ENCODE measurements at regions not wholly inside any gene's neighbourhood (a gene's known extent, or its start where the extent isn't known, plus 50 kb on each side); places are given as distances from the start of the nearest gene placed in this dataset.

DNA sequence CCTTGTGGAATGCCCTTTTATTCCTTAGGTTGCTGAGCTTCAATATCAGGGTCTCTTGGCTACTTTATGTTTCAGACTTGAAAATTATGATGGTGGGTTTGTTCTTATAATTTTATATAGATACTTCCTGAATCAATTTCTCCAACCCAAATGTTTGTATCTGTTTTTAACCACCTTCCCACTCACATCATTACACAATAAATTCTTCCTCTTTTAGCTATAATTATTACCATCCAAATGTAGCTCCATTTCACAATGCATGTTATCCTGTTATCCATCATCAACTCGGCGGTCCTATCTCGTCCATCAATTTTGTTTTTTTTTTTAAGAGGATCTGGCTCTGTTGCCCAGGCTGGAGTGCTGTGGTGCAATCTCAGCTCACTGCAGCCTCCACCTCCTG is 357.6 kb upstream of the ZP4 start:
- DNase-seq = no peak

DNA sequence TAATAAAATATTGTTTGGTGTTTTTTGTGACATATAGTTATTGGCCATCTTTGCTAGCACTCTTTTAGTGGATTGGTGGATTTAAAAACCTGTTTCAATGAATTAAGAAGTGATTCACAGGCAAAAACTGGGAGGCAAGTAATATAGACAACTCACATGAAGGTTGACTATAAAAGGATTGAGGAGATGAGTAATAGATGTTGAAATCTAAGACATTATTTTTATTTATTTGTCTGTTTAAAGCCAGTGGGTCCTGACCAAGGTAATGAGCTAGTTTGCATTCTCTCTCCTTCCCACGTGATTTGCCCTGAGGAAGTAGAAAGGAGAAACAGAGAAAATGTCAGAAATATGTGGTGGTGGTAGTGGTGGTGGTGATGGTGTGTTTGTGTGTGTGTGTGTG is 351.5 kb upstream of the ZP4 start:
- no peak for DNase-seq

DNA sequence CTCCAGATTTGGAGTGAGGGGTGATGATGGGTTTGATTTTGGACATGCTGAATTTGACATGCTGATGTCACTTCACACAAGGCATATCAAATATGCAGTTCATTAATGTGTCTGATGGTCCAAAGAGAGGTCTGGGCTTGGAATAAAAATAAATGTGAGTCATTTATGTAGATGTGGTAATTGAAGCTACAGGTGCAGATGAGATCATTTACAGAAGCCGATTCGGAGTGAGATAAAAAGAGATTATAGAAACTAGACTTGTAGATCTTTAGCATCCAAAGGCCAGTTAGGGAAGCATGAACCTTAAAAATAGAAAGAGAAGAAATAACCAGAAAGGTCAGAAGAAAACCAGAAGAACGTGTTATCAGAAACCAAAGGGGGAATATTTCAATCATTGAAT is 350.9 kb upstream of the ZP4 start:
- no peak for DNase-seq

DNA sequence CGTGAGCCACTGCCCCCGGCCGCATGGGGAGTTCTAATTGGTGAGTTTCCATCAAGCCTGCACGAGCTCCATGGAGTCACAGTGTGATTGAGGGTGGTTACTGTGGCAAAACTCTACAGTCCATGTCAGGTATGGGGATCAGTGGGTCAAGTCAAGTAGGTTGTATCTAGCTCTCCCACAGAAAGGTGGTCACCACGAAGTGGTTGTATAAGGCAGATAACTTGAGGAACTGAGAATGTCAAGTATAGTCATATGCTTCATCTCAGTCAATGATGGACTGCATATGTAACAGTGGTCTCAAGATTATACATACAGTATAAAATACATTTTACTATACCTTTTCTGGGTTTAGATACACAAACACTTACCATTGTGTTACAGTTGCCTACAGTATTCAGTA is 348.6 kb upstream of the ZP4 start:
- no peak for DNase-seq

DNA sequence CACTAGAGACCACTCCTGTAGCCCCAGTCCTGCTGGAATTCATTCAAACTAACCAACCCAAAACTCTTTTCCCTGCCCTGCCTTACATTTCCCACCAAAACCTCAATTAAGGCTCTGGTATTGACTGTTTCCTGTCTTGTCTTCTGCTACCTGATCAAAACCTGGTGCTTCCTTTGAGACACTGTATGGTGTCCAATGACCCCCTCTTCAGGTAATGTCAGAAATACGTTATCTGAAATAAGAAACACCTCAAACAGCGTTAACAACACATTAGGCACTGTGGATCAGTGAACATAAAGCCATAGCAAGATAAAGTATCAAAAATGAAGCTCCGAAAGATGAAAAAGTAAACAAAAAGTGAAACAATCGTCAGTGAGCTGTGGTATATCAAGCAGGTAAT is 343.2 kb upstream of the ZP4 start:
- DNase-seq = no peak

DNA sequence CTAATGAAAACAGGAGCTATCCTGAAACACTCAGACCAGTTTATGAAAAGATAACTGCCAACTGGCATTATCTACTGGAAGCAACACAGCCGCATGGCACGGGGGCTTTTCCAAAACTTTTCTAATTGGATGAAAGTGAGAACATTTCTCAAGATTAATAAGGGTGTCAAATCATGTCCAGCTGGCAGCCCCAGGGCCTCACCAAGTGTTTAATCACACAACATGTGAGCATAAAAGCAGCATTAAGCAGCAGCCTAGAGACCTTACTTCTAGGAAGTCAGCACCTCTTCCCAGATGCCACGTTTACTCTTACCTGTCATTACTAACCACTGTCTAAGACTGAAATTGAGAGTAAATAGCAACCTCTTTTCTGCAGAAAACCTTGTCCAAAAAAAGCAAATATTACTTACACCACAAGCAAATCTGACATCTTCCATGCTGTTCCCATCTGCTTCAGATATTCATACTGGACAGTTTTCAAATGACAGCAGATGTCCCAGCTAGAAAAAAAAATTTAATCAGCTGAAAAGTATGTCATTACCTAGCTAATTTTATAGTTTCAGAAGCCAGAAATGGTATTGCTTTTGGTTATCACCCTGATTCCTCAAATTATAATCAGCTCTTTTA is 341.5 kb upstream of the ZP4 start:
- no peak for DNase-seq

DNA sequence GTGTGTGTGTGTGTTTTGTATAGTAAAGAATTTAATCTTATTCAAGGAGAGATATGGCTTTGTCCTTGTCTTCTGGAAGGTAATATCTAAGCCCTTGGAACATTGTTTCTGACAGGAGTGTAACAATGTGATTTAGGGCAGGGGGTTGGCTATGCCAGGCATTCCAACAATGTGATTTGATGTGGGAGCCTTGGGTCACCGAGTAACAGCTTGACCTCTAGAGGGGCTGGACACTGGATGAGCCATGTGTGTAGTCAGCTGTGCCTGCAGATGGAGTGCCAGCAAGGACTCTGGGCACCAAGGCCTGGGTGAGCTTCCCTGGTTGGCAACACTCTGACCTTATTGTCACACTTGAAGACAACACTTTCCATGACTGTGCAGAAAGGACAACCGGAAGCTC is 336.1 kb upstream of the ZP4 start:
- DNase-seq = no peak

DNA sequence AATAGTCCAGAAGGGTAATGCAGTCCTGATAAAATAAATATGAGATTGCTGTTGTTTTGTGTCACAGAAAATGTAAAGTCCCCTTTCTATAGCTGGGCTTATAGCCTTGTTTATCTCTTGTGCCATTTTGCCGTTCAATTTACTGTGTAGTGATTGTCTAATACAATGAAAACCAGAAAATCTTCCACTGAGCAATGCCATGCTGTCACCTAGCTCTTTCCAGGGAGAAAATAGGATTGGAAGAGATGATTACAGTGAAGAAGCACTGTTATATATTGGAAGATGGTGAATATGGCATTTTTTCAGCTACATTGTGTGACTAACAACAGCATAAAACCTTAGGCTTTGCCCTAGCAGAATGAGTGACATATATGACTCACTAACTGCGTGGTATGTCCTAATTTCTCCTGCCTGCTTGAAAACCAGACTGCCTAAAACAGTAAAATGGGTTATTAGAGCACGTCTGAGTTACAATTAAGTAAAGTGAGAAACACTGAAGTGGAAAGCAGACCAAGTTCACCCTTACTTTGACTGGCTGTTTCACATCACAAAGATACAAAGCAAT is 332.4 kb upstream of the ZP4 start:
- DNase-seq = no peak

DNA sequence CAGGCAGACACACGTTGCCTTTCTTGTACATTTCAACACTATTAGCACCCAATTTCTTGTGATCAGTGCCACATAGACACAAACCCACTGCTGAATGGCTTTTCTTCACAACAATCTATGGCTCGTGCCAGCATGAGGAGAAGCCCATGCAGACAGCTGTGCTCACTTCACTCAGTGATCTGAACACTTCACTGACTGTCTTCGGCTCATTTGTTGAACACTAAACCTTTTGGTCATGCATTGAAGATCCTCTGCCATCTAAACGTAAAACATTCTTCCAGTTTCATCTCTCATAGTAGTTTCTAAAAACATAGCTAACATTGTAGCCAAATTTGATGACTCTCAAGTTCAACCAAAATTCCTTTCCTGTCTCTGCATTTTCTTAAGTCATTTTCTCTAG is 331.0 kb upstream of the ZP4 start:
- no peak for DNase-seq

DNA sequence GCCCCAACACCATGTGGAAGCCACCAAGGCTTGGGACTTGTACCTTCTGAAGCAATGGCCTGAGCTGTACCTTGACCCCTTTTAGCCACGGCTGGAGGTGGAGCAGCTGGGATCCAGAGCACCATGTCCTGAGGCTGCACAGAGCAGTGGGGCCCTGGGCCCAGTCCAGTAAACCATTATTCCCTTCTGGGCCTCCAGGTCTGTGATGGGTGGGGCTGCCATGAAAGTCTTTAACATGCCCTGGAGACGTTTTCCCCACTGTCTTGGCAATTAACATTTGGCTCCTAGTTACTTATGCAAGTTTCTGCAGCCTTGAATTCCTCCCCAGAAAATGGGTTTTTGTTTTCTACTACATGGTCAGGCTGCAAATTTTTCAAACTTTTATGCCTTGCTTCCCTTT is 323.7 kb upstream of the ZP4 start:
- no peak for DNase-seq

DNA sequence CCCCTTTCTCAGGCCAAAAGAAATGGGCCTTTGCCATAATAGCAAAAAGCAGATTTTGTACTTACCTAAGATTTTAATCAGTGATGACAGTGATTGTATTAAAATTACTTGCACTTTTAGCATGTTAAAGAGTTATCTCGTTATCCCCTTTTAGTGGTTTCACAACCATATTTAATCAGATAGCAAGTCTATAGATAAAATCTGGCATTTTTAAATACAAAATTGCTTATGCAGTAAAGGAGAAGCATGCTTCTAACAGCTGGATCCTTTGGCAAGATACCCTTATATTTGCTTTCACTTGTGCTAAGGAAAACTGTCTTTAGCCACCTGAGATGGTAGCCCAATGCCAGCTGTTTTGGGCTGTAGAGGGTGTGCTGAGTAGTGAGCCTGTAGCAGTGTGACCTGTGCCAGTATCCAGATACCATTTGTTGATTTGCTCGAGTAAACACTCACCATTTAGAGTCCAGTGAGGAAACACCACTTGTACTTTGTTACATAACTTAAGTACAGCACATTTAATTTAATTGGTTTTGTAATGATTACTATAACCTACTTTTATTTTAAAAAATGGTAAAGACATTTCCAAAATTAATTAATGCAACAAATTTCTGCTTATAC is 314.4 kb upstream of the ZP4 start:
- no peak for DNase-seq

DNA sequence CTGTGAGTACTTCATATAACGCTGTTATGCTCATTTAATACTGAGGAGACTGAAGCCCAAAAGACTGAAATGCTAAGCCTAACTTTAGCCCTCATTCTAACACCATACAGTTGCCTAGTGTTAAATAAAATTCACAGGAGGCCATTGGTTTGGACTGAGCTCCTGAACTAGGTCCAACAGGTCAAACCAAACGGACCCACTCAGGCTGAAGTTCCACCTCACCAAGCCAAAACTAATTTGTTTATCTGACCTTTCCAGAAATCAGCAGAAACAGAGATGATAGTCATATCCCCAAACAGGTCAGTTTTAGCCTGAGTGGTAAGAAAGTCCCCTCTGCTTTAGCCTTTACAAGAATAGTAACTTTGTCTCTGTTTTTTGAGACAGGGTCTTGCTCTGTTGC is 311.3 kb upstream of the ZP4 start:
- DNase-seq = no peak

DNA sequence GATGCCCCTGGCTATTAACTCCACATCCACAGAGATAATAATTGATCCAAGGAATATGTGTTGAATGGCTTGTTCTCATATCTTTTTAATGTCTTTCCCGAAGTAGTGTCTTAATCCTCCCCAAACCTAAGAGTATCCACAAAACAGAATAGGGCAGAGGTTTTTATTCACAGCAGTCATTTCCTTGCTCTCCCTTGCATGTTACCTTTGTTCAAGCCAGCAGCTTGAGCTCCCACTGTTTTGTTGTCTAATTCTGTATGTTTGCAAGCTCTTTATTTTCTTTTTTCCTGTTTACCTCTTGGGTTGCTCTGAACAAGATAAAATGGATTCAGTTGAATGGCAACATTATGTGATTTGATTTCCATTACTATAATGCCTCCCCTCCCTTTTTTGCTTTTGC is 308.6 kb upstream of the ZP4 start:
- DNase-seq = no peak

DNA sequence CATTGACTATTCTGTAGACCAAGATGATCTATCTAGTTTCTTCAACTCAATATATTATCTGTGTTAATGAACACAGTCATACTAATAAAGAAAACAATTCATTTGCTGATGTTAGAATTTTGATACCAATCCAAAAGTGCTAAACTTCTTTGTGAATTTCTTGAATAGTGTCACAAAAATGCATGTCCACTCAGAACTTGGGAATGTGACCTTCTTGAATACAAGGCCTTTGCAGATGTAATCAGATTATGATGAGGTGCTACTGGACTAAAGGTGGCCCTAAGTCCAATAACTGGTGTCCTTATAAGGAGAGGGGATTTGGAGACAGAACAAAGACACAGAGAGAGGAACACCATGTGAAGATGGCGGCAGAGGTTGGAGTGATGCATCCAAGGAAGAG is 305.8 kb upstream of the ZP4 start:
- DNase-seq = no peak

DNA sequence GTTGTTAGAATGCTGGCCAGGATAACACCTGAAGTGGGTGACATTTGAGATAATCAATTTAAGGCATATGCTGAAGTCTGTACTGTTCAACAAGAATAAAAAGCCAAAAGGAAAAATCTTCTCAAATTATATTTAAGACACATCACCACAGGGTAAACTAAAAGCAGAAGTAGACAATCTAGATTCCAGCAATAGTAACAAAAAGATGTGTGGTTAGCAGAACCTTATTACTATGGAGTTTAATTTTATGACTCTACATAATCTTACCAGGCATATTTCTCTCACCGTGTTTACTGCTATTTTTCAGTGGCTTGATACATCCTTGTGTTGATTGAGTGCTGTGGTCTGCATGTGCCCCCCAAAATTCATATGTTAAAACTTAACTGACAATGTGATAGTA is 300.4 kb upstream of the ZP4 start:
- DNase-seq = no peak

DNA sequence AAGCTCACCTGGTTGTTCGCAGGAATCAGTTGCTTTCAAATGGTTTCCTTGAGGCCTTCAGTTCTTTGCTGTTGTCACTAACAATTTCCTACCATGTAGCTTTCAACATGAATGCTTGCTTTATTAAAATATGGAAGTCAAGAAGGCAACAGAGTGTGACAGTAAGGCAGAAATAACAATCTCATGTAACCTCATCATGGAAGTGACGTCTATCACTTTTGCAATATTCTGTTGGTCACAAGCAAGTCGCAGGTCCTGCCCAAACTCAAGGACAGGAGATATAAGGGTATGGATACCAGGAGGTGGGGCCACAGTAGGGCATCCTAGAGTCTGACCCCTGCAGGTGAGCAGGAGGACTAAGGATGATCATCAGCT is 296.8 kb upstream of the ZP4 start:
- DNase-seq = no peak

DNA sequence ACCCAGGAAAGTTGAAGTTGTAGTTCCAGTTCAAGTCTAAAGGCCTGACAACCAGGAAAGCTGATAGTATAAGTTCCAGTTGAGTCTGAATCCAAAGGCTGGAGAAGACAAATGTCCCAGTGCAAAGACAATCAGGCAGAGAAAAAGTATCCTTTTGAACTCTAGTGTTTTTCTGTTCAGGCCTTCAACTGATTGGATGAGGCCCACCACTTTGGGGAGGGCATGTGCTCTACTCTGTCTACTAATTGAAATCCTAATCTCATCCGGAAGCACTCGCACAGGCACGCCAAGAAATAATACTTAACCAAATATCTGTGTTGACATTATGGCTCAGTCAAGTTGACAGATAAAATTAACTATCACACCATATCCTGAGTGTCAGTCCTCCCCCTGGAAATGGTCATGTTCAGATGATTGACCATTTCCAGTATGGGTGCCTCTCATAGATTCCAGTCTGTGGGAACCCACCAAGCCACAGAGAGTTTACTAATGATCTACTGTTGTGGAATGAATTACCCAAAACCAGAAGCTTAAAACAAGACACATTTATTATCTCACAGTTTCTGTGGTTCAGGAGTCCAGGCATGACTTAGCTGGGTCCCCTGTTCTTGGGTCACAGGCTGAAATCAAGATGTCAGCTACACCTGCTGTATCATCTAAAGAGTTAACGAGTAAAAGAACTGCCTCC is 296.3 kb upstream of the ZP4 start:
- no peak for DNase-seq

DNA sequence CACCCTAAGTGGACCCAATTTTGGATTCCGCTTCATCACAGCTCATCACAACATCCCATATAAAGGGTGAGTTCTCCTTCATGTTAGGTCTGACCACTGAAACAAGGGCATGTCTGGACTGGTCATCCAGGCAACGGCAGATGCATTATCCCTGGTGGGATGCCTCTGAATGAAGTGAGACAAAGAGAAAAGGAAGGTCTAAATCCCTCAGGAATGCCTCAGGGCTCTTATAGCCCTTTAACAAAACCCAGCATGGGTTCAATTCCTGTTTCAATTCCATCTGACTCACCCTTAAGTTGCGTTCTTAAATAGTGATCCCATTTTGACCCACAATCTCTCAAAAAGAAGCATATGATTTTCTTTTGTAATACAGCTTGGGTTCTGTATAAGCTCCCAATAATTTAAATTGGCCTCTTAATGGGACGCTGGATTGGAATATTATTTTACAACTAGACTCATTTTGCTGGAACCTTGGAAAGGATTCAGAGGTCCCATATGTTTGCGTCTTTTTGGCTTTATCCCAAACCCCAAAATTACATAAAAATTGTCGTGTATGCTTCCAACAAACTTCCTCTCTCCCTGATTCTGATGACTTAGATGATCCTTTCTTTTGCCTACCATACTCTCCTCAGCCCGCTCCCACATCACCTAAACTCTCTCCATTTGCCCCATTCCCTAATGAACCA is 287.4 kb upstream of the ZP4 start:
- no peak for DNase-seq

DNA sequence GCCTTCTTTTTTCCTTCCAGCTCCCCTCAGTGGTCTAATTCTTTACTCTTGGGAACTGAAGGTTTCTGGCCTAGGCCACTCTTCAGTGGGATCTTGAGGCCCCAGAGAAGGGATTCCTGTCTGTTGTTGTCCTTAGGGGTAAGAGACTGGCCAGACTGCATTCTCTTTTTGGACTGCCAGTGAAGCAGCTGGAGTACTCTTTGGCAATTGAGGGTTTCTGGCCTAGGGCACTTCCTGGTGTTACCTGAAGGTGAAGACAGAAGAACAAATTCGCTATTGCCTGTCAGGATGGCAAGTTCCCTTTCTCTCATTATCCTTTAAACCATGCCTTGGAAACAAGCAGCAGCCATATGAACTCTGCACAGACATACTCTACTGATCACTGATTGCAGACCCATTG is 286.6 kb upstream of the ZP4 start:
- DNase-seq = no peak

DNA sequence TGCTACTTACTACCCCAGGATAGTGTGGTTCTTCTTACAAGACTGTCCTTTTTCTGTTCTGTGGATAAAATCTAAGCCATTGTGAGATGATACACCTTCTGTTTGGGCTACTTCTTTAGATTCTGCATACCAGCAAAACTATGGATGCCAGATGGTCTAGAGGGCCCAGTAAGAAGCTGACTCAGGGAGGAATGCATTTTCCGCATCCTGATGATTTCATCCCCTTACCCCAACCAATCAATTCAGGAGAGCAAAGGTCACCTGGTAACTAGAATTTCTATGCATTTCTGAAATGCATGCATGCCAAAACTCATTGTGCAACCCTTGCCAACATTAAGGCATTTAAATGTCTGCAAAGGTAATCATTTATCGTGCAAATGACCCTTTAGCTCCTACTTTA is 285.7 kb upstream of the ZP4 start:
- DNase-seq = no peak

DNA sequence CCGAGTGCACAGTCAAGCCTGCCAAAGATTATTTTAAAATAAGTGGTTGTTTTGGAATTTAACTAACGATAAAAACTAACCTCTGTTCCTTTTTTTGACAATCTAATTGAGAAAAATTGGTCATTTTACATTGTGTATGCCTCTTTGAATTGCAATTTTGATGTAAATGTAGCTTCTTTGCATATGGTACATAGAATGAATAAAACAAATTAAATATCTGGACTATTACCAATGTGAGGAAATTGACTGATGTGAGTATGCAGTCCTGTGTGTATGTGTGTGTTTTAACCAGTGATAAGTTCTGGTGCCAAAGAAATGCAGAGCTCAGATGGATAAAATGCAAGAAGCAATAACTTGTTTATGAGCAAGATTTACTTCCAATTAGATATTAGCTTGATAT is 281.3 kb upstream of the ZP4 start:
- DNase-seq = no peak

DNA sequence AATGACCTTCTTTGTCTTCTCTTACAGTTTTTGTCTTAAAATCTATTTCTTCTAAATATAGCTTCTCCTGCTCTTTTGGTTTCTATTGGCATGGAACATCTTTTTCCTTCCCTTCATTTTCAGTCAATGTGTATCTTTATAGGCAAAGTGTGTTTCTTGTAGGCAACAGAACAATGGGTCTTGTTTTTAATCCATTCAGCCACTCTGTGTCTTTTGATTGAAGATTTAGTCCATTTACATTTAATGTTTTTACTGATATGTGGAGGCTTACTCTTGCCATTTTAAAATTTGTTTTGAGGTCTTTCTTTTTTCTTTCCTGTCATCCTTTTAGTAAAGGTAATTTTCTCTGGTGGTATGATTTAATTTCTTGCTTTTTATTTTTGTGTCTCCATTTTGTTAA is 271.2 kb upstream of the ZP4 start:
- DNase-seq = no peak

DNA sequence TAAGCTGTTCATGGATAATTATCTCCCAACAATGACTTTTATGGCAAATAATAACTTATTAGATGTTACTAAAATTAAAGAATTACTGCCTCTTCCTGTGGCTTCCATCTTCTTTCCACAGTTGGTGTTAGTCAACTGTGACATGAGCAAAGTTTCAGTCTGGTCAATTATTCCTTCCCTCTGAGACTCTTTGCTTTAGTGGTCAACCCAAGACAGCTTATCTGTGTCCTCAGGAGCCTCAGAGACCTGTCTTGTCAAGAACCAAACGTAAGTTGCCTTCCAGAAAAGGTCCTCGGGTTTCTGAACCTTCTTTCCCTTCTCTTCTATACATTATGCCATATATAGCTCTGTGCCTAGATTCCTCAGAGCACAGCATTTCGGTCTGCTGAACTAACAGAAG is 263.2 kb upstream of the ZP4 start:
- no peak for DNase-seq

DNA sequence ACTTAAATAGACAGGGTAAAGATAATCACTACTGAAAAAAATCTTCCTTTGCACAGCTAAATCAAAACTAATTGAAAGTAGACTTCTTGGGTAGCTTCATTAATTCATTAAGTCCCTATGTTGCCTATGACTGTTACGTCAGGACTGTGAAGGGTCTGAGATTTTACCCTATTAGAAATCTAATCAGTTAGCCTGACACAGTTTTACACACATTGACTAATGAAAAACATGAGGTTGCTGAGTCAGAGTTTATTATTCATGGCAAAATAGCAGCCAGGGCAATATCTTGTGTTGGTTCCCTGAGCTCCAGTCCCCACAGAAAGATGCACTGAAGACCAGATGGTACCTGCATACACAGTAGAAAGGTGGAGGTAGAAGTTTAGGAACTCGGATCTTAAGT is 262.5 kb upstream of the ZP4 start:
- DNase-seq = no peak
